NCI-H2227 (cell line): ENCODE measurements at regions not wholly inside any gene's neighbourhood (a gene's known extent, or its start where the extent isn't known, plus 50 kb on each side); places are given as distances from the start of the nearest gene placed in this dataset.
A peak's percentile ranks its signal among the peaks of the same experiment; 100 is the strongest.

ENCODE experiments used
- DNase-seq: peaks from one replicate; lab custom pipeline; 2025; ENCODE audit not compliant: unreplicated experiment; lab: John Stamatoyannopoulos, UW

DNA sequence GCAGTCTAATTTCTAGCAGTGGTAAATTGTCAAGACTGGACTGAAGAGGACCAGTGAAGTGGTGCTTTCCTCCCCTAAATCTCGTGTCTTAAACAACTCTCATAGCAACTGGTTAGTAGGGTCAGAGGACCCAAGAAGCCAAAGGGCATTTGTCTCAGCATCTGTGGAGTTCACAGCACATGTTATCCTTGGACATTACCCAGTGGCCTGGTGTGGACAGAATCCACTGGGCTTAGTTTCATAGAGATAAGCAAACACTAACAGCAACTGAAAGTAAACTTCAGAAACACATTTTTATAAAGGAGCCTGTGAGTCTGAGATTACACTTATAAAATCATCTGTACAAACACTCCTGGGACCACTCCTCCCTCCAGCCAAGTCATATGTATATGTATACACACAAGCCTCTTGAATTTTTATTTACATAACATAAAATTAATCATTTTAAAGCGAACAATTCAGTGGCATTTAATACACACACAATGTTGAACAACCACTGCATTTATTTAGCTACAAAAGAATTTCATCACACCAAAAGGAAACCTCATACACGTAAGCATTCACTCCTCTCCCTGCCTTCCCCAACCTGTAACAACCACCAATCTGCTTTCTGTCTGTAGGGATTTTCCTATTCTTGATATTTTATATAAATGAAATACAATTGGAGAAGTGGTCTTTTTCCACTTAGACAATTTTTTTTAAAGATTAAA is 457.8 kb downstream of the RASEF start:
- no peak for DNase-seq

DNA sequence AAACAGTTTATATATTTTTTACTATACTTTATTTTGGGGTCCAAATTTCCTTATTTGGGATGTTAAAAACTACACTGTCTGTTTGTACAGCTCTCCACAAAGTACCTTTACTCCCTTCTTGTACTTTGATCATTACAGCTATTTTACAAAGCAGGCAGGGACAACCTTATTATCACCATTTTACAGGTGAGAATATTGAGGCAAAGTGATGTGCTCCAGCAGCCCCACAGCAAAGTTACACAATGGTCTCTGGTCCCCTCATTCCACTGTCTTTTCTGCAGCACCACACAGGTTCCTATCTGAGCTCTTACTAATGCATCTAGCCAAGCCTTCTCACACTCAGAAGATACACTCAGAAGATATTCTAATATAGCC is 457.3 kb downstream of the RASEF start:
- no peak for DNase-seq

DNA sequence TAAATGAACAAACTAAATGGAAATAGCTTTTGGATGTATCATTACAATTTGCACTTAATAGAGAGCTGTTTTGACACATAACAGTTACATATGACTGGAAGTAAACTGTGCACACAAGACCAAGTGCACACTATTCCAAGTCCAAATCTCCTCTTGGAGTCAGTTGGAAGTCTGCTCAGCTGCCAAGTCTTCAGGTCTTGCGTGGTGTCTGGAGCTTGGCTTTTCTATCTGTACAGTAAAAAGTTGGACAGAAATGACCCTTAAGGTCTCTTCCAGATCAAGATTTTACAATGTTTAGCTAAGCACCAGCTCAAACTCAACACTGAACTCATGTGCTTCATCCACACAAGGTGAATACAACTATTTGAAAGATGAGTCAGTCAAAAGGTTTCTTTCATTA is 456.9 kb downstream of the RASEF start:
- DNase-seq, result no peak

DNA sequence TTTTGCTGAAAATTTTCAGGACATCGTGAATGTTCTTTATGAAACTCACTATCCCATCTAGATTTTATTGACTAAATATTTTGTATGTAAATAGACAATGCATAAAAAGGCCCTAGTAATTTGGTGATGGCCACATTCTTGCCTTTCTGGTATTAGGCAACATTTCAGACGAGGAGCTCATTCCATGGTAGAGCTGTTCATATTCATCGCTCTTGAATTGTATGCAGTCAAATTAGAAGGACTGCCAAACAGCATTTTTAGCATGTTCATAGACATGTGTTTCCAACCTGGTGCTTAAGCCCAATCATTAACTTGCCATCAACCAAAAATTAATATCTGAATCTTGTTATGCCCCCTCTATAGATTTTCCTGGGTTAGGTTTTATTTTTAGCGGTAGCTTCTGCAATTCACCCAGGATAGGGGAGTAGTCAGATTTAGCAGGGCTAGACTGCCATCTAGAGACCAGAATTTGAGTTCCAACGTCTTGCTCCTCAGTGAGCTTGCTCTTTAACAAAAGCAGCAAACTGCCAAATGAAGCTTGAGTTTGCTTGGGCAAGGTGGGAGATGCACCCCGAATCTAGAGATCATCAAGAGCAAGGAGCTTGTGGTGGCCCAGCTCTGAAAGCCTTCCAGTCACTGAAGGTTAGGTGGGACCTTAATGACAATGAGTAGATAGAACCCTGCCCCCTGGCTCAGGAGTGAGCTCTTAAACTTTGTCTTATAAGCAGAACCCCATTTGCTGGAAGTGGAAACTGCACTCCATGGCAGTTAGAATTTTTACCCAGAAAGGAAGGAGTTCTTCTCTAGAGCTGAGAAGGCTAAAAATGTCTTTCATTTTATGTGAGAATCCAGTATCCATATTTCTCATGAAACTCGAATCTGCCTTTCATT is 456.2 kb downstream of the RASEF start:
- DNase-seq, result peak; percentile 76

DNA sequence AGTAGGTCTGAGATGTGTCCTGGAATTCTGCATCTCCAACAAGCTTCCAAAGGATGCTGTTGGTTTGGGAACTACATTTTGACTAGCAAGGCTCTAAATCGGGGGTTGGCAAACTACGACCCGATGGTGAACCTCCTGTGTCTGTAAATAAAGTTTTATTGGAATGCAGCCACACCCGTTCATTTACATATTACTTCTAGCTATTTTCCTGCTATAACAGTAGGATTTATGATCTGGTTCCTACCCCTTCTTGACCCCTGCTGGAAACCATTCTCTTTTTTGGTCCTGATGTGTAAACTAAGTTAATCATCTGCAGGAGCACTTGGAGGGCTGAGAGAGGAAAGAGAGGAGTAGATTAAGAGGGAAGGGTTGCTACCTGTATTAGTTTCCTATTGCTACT is 454.5 kb downstream of the RASEF start:
- no peak for DNase-seq

DNA sequence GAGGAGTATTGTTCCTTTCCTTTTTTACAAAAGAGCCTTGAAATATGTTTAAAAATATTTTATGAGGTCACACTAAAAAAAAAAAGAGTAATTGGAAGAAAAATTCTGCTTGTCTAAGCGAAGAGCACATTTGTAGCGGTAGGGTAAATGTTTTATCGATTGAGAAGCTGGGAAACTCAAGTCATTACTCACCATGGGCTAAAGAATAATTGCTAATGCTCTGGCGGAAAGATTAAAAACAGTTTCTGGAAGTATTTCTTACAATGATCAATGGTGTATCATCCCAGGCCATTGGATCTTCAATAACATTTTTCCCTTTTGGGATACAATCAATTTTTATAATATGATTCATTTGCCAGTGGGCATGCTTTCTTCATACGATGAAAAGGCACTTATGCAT is 450.0 kb downstream of the RASEF start:
- no peak for DNase-seq

DNA sequence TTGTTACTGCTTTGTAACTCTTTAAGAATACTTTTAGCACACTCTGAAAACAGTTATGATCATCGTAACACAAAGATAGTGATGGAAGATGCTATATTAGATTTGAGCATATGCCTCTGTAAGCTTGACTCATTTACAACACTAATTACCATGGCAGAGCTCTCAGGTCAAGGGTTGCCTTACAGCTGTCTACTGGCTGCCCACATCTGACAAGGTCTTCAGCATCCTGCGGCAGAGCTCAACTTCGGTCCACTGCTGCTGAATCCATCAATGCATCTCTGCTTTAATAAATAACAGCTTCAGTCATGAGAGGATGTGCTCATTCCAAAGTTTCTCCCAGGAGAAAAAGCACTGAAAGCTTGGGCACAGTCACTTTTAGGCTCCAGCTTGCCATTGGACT is 449.4 kb downstream of the RASEF start:
- no peak for DNase-seq

DNA sequence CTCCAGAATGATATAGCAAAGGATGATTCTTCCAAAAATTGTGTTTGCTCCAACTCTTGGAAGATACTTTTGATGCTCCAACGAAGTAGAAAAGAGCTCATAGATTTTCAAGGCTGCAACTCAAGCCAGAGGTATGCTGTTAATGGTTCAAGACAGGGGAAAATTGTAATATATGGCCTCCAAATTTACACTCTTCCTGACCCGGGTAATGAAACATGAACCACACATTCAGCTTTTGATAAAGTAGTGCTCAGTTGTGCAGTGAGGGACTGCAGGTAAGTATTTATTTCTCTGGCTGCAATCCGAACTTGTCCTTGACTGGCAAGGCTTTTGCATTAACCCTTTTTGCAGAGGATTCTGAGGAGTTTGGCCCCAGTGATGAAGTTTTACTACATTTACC is 446.4 kb downstream of the RASEF start:
- no peak for DNase-seq

DNA sequence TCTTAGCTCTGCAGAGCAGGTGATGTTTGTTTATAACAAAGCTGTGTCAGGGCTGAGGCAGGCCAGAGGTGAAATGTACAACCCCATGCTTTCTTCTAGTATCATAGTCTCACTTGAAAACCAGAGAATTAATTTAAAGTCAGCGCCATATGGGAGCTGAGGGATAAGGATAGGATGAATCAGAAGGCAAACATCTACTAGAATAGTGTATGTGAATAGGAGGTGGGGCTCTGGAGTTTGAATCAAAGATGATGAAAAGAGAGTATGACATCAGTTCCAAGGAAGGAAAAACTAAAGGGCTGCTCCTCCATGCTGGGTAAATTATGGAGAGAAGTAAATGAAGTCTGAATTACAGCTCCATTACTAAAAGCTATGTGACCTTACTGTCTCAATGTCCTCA is 441.5 kb downstream of the RASEF start:
- peak; percentile 4 for DNase-seq

DNA sequence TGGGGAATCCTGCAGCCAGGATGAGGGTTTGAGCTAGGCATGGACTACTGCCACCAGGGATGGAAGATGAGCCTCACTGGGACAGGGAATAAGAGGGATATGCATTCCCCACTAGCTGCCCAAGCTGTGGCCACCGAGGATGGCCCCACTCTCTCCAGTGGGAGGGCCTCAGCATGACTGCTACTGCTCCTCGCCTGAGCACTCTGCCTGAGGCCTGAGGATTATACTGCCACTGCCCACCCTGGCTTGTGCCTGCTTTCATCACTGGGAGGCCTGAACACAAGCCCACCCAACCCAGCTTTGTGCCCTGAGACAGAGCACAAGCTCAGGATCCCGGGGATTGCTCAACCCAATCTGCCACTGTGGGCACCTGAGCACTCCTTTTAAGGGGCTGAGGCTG is 425.6 kb downstream of the RASEF start:
- no peak for DNase-seq

DNA sequence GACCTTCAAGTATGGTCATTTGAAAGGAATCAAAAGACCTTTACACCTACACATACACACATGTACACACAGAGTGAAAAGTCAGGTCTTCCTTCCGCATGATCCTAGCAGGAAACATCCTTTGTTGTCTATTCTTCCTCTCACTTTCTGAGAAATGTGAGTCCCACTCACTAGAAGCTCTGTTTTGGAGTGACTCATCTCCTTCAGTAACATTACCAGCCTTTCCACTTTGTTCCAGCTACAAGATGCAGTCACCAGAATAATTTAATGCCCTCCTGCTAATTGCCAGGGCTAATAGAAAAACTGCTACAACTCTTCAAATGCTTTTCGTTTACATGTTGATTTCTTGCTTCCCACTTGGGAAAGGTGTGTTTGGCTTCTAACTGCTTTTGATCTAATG is 417.3 kb downstream of the RASEF start:
- DNase-seq, result no peak

DNA sequence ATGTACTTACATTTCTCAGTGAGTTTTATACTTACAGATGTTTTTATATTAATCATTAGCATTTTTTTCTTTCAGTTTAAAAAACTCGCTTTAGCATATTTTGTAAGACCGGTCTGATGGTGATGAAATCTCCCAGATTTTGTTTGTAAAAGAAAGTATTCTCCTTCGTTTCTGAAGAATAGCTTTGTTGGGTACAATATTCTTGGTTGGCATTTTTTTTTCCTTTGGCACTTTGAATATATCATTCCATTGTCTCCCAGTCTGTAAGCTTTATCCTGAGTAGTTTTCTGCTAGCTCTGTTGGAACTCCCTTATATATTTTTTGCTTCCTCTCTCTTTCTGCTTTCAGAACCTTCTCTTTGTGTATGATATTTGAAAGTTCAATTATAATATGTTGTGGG is 412.6 kb downstream of the RASEF start:
- DNase-seq, result no peak

DNA sequence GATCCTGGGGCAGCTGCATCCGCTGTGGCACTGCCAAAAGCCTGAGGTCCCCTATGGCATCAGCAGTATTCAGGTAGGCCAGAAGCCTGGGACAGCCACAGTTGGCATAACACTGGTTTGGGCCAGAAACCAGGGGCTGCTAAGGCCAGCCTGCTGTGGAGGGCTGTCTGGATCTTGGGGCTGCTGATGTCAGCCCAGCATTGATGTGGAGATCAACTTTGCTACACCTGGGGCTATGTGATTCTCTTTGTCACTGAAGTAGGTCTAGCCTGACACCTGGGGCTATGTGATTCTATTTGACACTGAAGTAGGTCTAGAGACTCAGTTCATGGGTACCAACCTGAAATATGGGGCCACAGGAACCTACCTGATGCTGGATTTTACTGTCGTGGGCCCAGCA is 411.5 kb downstream of the RASEF start:
- DNase-seq, result no peak

DNA sequence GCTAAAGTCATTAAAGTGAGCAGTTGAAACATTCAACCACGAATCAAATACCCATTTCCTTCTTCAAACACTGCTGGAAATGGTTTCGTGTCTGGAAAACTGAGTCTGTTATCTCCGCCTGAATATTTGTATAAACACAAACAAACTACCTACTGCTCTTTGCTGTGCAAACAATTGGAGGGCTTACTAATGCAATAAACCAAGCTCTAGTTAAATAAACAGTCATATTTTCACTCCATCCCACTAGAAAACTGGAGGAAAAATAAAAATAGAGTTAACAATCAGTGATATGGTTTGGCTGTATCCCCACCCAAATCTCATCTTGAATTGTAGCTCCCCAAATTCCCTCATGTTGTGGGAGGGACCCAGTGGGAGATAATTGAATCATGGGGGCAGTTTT is 397.6 kb downstream of the RASEF start:
- DNase-seq, result no peak

DNA sequence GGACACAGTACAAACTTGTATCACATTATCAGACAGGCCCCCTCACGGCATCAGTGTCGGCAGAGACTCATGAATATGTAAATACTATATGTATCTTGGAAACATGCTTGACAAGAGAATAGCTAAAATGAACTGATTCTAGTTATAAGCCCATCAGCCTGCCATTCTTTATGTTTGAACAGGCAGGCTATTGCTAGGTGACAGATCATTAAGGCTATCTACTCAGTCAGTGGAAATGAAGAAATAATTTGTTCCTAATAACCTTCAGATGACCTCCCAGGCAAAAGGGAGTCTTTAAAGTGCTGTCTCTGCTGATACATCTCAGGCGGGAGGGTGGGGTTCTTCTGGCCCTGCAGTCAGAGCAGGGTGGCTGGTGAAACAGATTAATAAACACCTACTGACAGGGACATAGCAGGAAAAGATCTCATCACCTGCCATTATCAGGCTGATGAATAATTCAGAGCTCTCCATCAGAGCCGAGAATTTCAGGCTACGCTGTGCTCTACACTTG is 394.2 kb downstream of the RASEF start:
- peak; percentile 34 for DNase-seq

DNA sequence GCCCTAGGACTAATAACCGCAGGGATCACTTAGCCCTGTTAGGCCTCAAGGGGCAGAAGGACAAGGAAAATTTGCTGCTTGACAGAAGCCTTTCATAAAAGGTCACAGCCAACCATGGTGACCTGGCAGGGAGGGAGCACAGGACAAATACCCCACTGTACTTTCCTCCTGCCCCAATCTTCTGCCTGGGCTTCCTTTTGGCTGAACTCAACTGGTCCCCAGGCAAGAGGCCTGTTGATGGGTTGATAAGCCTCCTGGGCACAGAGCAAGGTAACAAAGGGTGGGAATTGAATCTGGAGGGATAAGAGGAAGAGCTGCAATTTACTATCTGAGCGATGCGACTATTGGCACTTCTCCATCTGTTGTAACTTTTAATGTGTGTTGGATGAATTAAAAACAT is 392.9 kb downstream of the RASEF start:
- DNase-seq, result no peak

DNA sequence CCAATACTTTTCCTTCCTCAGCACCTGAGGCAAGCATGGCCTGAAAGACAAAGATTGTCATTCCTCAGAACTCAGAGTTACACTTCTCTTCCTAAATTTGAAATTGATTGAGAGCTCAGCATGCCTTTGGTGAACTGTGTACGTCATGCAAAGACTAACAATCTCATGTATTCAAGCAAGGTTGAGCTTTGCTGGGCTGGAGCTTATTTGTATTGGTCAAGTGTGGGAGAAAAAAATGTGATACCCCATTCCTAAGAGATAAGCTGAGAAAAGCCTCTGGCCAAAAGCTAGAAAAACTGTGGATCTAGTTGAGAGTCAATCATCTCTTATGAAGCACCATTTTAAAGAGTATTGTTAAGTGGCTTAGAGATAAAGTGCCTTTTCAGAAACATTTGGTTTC is 392.2 kb downstream of the RASEF start:
- DNase-seq, result no peak

DNA sequence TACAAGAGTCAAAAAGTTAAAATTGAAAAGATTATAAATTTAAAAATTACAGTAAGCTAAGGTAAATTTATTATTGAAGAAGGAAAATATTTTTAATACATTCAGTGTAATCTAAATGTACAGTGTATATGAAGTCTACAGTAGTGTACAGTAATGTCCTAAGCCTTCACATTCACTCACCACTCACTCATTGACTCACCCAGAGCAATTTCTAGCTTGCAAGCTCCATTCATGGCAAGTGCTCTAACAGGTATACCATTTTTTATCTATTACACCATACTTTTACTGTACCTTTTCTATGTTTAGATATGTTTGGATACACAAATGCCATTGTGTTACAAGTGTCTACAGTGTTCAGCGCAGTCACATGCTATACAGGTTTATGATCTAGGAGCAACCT is 389.7 kb downstream of the RASEF start:
- DNase-seq, result no peak

DNA sequence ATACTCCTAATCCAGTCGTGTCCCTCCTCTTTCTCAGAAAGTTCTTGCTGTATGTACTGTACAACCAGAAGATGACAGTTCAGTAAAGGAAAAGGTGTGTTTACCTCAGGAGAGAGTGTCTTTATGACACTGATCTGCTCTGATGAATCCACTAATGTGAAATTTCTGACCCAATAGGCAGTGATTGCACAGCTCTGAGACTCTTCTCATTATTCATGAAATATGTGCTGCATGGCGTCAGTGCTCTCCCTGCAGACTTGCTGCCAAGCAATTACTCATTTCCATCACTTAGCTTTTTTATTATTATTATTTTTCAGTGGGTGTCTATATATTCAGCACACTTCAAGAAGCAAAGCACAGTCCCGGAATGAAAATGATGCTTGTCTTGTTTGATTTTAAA is 389.0 kb downstream of the RASEF start:
- DNase-seq, result no peak

DNA sequence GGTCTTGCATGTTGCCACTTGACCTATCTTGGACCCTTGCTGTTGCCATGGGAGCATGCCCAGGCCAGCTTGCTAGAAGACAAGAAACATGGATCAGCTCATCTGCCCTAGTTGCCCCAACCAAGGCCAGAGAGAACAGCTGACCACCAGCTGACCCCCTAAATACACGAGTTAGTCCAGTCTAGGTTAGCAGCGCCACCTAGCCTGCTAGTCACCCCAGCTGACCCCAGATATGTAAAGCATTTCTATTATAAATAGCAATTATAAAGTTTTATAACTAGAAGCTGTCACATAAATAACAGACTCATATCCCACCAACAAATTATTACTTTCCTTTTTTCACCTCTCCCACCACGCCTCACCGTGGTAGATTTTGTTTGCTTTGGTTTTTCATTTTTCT is 387.8 kb downstream of the RASEF start:
- DNase-seq, result no peak

DNA sequence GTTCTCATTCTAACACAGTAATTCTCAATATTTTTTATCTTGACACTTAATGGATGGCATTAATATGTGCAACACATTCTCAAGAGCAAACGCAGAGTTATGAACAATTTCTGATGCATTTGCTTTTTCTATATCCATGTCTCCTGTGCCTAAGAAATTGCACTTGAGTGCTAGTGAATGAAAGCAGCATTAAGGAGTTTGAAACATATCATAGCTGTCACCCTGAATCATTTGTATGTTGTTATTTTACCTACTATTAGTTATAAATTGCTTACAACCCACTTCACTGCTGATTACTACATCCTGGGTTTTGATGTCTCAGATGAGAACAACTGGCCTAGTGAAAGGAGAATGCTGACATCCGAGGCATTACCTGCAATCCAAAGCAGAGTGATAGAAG is 387.3 kb downstream of the RASEF start:
- no peak for DNase-seq

DNA sequence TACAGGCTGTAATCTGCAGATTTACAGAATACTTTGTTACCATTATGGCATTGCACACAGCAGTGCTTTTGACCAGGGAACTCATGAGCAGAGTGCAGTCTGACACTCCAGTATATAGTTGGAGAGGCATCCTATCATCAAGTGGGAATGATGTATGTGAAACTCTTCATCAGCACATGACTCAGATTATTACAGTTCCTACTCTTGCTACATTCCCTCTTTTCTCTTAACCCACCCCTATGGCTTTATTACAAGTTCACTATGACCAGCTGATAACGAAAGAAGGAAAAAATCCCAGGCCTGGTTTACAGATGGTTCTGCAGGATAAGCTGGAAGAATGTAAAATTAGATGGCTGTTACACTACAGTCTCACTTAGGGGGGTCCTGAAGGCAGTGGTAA is 385.9 kb downstream of the RASEF start:
- no peak for DNase-seq
